HG03342 (cell line): ENCODE measurements at regions not wholly inside any gene's neighbourhood (a gene's known extent, or its start where the extent isn't known, plus 50 kb on each side); places are given as distances from the start of the nearest gene placed in this dataset.
"Not testable (repeated sequence)": the region's sequence is repeated elsewhere in the genome, so short reads cannot be mapped to it uniquely, and the experiment has no call there.

Experiments
- ATAC-seq: cut with Tn5 transposase; IDR thresholded peaks from one replicate; pipeline ENCODE4 v1.9.1; 2021; ENCODE audit warnings: mild to moderate bottlenecking, moderate library complexity; ENCODE audit not compliant: unreplicated experiment

DNA sequence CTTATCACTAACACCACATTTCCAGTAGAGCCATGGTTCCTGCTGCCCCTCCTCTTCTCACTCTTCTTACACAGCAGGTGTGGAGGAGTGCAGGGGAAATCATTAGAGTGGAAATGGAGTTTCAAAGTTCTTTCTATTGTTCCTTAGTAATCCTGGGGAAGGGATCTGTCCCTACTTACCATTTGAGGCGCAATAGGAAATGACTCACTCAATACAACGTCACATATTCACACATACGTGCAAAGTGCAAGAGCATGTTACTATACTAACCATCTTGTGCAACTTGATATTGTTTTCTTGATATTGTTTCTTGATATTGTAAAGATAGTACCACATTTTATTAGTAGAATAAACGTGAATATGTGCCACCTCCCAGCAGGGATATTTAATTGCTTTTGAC is 1010.2 kb downstream of the DNAJB9 start:
- ATAC-seq = no peak

DNA sequence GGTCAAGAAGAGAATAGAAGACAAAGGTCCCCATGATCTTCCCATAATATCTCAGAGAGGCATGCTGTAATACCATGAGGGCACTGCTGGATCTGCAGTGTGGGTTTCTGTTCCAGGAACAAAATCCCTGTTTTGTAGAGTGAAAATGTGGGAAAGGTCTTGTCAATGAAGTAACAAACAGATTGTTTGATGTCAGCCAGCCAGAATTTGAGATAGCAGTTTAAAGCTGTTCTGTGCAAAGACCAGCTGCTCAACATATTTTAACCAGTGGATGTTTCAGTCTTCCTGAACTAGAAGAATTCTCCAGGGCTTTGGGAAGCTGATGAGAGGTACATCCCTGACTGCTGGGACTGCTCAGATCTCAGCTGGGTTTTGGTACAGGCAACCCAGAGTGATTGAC is 1012.5 kb downstream of the DNAJB9 start:
- ATAC-seq = no peak

DNA sequence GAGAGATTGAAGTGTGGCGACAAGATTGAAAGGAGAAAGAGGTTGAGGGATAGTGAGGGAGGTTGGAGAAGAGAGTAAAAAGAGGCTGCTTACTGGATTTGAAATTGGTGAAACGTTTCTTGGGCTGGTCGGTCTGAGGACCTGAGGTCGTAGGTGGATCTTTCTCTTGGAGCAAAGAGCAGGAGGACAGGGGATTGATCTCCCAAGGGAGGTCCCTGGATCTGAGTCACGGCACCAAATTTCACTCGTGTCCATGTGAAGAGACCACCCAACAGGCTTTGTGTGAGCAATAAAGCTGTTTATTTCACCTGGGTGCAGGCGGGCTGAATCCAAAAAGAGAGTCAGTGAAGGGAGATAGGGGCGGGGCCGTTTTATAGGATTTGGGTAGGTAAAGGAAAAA is 1027.3 kb downstream of the DNAJB9 start:
- ATAC-seq = not testable (repeated sequence)

DNA sequence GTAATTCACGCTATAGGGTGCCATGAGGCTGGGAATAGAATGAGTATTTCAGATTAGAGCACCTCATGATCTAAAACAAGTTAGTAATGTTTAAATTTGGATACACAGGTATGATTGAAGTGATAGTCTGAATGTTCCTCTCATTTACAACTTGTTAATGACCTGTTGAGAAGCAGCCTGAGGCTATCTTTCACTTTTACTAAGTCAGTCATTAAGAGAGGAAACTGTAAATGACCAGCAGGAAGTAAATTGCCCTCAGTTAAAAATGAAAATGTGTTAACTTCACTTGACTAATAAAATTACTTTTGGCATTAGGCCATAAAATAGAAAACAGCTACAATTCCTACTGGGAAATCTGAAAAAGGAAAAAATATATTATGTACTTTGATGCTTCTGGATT is 1042.0 kb downstream of the DNAJB9 start:
- ATAC-seq = no peak

DNA sequence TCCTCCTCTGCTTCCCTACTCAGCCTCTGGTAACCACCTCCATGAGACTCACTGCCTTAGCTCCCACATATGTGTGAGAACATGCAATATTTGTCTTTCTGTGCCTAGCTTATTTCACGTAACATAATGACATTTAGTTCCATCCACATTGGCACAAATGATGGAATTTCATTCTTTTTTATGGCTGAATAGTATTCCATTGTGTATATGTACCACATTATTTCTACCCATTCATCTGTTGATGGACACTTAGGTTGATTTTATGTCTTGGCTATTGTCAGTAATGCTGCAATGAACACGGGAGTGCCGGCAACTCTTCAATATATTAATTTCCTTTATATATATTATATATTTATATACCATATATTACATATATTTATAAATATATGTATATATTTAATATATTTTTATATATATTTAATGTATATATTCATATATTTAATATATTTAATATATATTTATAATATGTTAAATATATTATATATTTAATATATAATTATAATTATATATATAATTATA is 1046.9 kb downstream of the DNAJB9 start:
- ATAC-seq = no peak

DNA sequence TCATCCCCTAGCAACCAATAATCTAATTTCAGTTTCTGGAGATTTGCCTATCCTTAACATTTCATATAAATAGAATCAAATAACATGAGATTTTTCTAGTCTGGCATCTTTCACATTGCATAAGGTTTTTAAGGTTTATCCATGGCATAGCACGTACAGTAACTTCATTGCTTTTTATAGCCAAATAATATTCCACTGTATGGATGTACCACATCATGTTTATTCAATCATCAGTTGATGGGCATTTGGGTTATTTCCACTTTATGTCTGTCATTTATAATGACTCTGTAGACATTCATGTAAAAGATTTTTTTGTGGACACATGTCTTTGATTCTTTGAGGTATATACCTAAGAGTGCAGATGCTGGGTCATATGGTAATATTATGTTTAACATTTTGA is 1052.6 kb downstream of the DNAJB9 start:
- no peak for ATAC-seq

DNA sequence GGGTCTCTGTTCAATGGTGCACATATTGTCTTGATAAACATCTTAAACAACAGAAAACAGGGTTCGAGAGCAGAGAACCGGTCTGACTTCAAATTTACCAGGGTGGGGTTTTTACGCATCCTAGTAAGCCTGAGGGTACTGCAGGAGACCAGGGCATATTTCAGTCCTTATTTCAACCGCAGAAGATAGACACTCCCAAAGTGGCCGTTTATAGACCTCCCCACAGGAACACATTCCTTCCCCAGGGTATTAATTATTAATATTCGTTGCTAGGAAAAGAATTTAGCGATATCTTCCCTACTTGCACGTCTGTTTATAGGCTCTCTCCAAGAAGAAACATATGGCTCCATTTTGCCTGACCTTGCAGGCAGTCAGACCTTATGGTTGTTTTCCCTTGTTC is 1063.2 kb downstream of the DNAJB9 start:
- not testable (repeated sequence) for ATAC-seq

DNA sequence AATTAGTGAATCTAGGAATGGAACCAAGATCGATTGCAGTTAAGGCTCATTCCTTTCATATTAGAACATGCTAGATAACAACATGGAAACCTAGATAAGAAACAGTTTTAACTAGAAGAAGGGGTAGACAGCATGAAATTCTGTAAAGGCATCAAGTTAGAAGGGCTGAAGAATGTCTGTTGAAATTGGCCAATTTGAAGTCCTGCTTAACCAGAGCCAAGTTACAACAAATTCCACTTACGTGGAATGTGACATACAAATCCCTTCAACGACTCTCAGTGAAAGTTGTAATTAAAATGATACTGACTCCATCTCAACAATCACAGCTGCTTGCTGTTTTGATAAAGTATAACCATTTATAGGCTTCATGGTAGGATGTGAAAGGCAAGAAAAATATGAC is 1065.7 kb downstream of the DNAJB9 start:
- ATAC-seq = no peak

DNA sequence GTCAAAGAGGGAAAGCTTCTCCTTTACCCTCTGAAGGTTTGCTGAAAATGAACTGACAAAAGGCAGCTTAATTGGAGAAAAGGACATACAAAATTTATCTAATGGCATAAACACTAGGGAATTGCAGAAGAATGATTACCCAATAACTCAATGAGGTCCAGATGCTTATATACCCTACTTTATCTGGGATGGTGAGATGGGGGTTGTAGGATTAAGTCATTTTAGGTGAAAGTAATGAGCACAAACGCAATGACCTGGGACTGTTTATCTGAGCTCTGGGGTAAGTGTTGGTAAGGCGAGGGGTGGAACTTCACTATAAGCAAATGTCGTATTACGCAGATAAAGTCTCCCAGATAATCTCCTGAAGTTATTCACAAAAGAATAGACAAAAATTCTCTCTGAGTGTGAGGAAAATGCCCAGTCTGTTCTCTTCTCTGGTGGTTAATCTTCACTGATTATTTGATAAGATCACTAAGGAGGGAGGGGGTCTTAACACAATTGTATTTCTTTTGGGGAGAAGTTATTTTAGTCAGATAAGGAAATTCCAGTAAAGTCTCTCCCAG is 1067.8 kb downstream of the DNAJB9 start:
- ATAC-seq = no peak

DNA sequence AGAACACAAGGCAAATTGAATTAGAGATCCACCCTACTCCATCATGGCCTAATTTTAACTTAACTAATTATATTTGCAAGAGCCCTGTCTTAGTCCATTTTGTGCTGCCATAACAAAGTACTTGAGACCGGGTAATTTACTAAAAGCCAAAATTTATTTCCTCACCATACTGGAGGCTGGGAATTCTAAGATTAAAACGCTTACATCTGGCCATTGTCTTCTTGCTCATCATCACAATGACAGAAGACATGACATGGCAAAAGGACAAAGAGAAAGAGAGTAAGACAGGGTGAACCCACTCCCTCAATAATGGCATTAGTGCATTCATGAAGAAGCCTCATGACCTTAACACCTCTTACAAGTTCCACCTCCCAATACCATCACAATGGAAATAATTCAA is 1068.6 kb downstream of the DNAJB9 start:
- ATAC-seq = no peak

DNA sequence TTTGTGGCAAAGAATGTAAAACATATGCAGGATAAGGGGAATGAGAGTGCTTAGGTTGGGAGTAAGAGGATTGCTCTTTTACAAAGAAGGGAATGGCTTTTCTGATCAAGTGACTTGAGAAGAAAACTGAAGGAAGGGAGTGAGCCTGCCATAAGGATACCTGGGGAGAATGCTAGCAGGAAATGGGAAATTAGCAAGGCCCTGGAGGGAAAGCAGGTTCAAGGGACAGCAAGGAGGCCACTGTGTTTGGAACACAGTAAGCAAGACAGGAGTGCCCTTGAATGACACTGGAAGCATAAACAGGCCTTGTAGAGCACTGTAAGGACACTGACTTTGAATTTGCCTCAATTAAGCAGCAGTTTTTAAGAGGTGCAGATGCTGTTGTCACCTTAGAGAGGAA is 1069.9 kb downstream of the DNAJB9 start:
- ATAC-seq = no peak

DNA sequence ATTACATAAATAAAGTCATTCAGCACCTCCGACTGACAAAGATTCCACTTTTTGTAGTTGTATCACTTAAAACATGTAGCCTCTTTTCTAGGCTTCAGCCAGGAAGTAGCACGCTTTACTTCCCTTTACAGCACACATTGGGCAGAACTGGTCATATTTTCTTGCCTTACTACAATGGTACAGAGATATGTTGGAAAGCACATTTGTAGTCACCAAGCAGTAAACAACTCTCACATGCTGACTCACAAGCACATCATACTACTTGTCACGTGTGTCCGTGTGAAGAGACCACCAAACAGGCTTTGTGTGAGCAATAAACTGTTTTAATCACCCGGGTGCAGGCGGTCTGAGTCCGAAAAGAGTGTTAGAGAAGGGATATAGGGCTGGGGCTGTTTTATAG is 1071.8 kb downstream of the DNAJB9 start:
- no peak for ATAC-seq

DNA sequence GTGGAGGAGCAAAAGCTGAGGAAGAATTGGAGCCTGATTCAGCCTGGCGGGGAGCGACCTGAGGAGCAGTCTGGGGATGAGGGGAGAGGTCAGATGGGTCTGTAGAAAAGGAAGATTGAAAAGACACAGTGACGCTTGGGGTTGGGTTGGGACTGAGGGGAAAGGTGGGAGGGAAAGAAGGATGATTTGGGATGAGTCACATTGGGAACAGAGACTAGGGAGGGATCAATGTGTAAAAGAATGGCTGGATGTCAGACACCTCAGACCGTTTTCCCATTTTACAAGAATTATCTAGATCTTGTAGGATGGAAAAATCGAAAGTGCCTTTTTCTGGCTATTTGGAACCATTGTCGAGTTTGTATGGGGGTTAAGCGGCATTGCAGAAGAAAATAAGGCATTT is 1076.5 kb downstream of the DNAJB9 start:
- ATAC-seq = no peak

DNA sequence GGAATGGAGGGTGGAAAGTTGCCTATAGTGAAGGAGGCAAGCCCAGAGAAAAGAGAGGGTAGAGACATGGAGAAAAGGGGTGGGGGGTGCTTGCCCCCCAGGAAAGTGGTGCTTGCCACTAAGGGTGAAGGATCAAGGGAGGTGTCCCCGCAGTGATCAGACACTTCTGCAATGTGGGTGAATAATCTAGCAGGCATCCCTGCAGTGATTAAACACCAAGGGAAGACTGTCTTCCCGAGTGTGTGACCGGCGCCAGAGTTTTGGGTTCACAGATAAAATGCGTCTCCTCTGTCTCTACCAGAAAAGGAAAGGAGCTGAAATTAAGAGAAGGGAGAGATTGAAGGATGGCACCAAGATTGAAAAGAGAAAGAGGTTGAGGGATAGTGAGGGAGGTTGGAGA is 1076.9 kb downstream of the DNAJB9 start:
- ATAC-seq = not testable (repeated sequence)

DNA sequence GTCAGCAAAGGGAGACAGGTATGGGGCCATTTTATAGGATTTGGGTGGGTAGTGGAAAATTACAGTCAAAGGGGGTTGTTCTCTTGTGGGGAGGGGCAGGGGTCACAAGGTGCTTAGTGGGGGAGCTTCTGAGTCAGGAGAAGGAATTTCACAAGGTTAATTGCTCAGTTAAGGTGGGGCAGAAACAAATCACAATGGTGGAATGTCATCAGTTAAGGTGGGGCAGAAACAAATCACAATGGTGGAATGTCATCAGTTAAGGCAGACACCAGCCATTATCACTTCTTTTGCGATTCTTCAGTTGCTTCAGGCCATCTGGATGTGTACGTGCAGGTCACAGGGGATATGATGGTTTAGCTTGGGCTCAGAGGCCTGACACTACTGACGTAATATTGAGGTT is 1077.6 kb downstream of the DNAJB9 start:
- not testable (repeated sequence) for ATAC-seq

DNA sequence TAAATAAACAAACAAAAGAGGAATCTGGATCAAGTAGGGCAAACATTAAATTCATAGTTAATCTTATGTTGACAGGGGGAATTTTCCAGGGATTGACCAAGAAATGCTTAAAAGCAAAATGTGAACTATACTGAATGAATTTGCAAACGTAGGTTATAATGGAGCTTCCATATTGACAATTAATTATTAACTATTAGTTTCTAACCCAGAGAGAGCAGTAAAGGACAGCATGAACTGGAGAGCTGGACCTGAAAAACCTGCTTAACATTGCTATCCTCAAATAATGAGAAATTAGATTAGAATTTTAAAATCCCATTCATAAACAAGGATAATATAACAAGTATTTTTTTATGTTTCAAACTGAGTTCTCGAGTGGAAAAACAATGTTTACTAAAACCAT is 1089.6 kb downstream of the DNAJB9 start:
- no peak for ATAC-seq

DNA sequence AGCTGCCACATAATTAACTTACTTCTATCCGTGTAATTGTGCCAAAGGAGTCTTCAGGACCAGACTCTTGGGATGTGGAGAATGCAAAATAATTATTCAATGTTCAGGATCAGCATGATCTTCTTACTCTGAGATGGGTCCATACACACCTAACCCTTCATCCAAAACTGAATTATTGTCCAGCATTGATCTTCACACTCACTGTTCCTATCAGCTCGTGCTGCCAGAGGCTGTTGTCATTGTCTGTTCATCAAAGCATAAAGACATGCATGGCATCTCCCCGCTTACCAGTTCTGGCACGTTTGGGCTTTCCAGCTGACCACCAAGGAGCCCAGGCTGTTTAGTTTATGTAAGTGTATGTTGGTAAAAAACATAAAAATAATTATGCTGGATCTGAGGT is 1090.7 kb downstream of the DNAJB9 start:
- no peak for ATAC-seq

DNA sequence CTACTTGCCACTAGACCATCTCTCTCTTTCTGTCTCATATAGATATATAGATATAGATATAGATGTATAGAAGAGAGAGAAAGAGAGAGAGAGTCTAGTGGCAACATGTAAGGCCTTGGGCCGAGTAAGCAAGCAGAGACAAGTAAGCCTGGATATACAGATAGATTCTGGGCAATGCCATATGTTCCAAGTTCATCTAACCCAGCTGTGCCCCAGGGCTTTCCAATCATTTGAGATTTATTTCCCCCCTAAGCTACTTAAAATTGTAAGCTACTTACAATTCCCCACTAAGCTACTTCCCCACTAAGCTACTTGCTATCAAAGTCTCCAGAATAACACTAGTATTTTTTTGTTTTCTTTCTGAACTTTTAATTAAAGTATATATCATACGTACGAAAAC is 1094.1 kb downstream of the DNAJB9 start:
- ATAC-seq = no peak

DNA sequence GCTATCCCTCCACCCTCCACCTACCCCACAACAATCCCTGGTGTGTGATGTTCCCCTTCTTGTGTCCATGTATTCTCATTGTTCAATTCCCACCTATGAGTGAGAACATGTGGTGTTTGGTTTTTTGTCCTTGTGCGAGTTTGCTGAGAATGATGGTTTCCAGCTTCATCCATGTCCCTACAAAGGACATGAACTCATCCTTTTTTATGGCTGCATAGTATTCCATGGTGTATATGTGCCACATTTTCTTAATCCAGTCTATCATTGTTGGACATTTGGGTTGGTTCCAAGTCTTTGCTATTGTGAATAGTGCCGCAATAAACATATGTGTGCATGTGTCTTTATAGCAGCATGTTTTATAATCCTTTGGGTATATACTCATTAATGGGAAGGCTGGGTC is 1117.6 kb downstream of the DNAJB9 start:
- ATAC-seq = not testable (repeated sequence)

DNA sequence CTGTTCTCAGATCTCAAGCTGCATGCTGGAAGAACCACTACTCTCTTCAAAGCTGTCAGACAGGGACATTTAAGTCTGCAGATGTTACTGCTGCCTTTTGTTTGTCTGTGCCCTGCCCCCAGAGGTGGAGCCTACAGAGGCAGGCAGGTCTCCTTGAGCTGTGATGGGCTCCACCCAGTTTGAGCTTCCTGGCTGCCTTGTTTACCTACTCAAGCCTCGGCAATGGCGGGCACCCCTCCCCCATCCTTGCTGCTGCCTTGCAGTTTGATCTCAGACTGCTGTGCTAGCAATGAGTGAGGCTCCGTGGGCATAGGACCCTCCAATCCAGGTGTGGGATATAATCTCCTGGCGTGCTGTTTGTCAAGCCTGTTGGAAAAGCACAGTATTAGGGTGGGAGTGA is 1122.9 kb downstream of the DNAJB9 start:
- not testable (repeated sequence) for ATAC-seq

DNA sequence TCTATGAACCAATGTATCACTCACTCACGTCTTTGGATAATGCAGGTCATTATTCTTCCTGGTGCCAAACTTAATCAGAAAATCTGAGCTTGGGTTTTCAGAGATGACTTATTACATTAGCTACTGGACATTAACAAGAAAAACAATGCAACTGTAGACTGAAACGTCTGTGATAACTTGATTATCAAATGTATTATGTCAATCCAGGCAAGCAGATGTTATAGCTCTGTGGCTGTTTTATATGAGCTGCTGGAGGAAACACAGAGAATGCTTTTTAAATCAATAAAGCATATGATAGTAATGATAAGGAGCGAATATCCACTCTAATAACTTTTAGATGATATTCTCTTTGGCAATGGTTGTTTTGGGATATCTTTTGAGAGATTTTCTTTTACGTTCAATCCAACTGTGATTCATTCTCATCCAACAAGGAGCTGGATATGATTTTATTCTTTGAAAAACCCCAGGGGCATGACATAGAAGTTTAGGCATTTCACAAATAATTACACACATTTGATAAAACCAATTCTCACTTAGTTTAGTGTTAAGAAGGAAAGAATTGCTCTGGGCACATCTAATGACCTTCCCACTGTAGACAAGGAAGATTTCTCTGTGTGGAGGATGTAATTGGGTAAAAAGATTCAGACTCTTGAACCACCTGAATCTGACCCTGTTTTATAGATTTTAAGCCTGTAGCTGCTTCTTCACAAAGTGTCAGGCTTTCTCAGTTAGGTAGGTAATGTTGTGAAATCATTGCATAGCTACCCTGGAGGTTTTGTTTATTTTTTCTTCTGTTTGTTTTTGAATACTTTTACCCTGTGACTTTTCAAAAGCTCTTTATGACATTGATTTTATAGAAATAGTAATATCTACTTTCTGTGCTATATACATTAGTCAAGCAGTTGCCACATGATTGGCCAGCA is 1124.7 kb downstream of the DNAJB9 start:
- no peak for ATAC-seq

DNA sequence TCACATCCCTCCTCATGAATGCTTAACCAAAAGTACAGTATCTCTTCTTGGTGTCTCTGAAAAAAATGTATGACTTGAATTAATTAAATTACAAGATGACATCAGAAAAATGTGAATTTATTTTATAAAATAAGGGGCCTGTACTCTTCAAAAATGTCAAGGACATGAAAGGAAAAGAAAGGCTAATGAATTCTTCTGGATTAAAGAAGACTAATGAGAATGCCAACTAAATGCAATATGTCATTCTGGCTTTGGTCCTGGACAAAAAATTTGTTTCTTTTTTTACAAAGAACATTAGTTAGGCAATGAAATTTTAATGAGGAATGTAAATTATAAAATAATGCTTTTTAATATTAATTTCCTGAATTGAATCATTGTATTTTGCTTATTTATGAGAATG is 1125.7 kb downstream of the DNAJB9 start:
- no peak for ATAC-seq
